ENCODE measurements at regions not wholly inside any gene's neighbourhood (a gene's known extent, or its start where the extent isn't known, plus 50 kb on each side); places are given as distances from the start of the nearest gene placed in this dataset.
A peak's percentile ranks its signal among the peaks of the same experiment; 100 is the strongest.

DNA sequence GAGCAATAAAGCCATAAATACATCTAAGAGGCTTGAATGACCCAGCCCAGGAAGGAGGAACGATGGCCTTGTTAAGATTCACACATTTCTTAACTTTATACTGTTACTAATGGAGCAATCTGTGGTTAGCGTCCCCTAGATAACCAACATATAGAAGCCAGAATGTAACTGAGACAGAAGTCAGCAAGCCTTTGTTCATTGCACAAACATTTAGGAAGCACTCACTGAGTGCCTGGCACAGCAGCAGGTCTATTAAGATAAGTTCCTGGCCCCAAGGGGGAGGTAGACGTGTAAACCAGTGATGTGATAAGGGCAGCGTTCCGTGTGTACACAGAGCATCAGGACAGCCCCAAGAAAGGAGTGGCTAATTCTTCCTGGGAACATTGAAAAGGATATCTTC is 63.6 kb upstream of the ATL2 start:
- WGBS (ENCODE audit: low lambda C conversion rate): 12% methylated on average over 5 of the region's 5 CpGs
- intact Hi-C loops (cut with micrococcal nuclease; ENCODE audit: unreplicated experiment): no loop called here
- CTCF ChIA-PET (ENCODE audit: low intra/inter-chr PET ratio, low total read pairs): no interaction called here

DNA sequence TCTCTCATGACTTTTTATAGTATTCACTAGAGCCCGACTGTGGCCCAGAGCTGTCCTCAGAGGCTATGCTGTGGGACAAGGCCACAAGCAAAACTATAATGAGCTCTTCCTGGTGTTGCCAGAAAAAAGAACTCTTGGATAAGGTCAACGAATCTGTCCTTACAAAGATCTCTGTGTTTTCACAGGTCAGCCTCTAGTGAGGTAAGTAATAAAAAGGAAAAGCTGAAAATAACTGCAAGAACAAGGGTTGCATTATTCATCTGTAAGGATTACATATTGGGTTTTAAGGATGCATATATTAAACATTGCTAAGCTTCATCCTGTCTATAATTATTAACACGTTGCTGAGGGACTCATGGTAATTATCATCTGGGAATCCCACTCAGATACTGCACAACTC is 62.8 kb upstream of the ATL2 start:
- ATAC-seq: no peak
- FAIRE-seq: no peak
- Histone ChIP-seq H3K9me3 (ENCODE audit: low read length) (no peaks in the 10 kb centered on the region), H3K4me2 (ENCODE audit: low read depth, low read length) (no peak overlapping the region), H3K79me2 (ENCODE audit: insufficient read depth, low read length) (no peaks in the 10 kb centered on the region), H3K27me3 (ENCODE audit: control insufficient read depth in 1 of 2, insufficient read depth in 2 of 2, low read length in 2 of 2) (peaks cover 0 to 19% of the 10 kb centered on the region in 2 experiments; a peak in 2 of 5 replicates), H3K4me3 (replicated peaks in 1 of 3; ENCODE audit: insufficient read depth in 1 of 3, low read depth in 2 of 3, low read length in 3 of 3) (no peak overlapping the region), H4K20me1 (ENCODE audit: insufficient read depth, low read length) (no peaks in the 10 kb centered on the region), H3K9ac (ENCODE audit: insufficient read depth, low read depth, low read length) (no peak overlapping the region), H3K36me3 (replicated peaks in 1 of 2; ENCODE audit: control insufficient read depth in 1 of 2, insufficient read depth in 2 of 2, low read length in 2 of 2) (no peaks in the 10 kb centered on the region), H3K27ac (ENCODE audit: extremely low read length, insufficient read depth, low read length) (no peak overlapping the region), H3K4me1 (ENCODE audit: insufficient read depth, low read length) (peaks cover 65% of the 10 kb centered on the region), H2AFZ (ENCODE audit: low read length) (no peak overlapping the region)
- BruUV-seq (replicated peaks): no TSS peak
- in situ Hi-C loops (cut with HindIII; ENCODE audit: extremely low pct_ligation_motif_present, low pct_unique_long_range_greater_than_20kb) (no loop called here), intact Hi-C loops (cut with micrococcal nuclease; ENCODE audit: unreplicated experiment) (no loop called here)
- WGBS (ENCODE audit: low lambda C conversion rate): 20% methylated on average over 3 of the region's 3 CpGs
- POLR2A ChIA-PET: no interaction called here
- CTCF ChIA-PET (ENCODE audit: low intra/inter-chr PET ratio, low total read pairs): no interaction called here
- no peak for DNase-seq (ENCODE audit: low spot score)
- no peak for TF ChIP-seq ZBTB10 (CRISPR knock-in tag; IDR thresholded peaks at IDR 0.05; ENCODE audit: borderline replicate concordance)
- TF ChIP-seq ZNF460 (CRISPR knock-in tag; IDR thresholded peaks at IDR 0.05; ENCODE audit: borderline replicate concordance): no peak
- TF ChIP-seq NFRKB (IDR thresholded peaks at IDR 0.05): no peak
- TF ChIP-seq THAP8 (CRISPR knock-in tag; IDR thresholded peaks at IDR 0.05; ENCODE audit: borderline replicate concordance): no peak
- no peak for TF ChIP-seq ZNF264 (CRISPR knock-in tag; IDR thresholded peaks at IDR 0.05)
- no peak for TF ChIP-seq ZNF549 (CRISPR knock-in tag; IDR thresholded peaks at IDR 0.05)

More for the DNA sequence above, 63.6 kb upstream of the ATL2 start:
- H3K27ac ChIP-seq (ENCODE audit: extremely low read length, insufficient read depth, low read length): no peak overlapping the region
- no peaks in the 10 kb centered on the region for H3K9me3 ChIP-seq (ENCODE audit: low read length)
- no peak overlapping the region for H3K4me3 ChIP-seq (replicated peaks in 1 of 3; ENCODE audit: insufficient read depth in 1 of 3, low read depth in 2 of 3, low read length in 3 of 3)
- FAIRE-seq: no peak
- peaks cover 0 to 19% of the 10 kb centered on the region in 2 experiments; a peak in 3 of 5 replicates for H3K27me3 ChIP-seq (ENCODE audit: control insufficient read depth in 1 of 2, insufficient read depth in 2 of 2, low read length in 2 of 2)
- BruUV-seq (replicated peaks): no TSS peak
- in situ Hi-C loops (cut with HindIII; ENCODE audit: extremely low pct_ligation_motif_present, low pct_unique_long_range_greater_than_20kb): no loop called here
- no peak for ATAC-seq
- no peaks in the 10 kb centered on the region for H3K36me3 ChIP-seq (replicated peaks in 1 of 2; ENCODE audit: control insufficient read depth in 1 of 2, insufficient read depth in 2 of 2, low read length in 2 of 2)
- DNase-seq (ENCODE audit: low spot score): no peak
- no peaks in the 10 kb centered on the region for H3K79me2 ChIP-seq (ENCODE audit: insufficient read depth, low read length)
- POLR2A ChIA-PET: no interaction called here
- H3K9ac ChIP-seq (ENCODE audit: insufficient read depth, low read depth, low read length): no peak overlapping the region
- H3K4me1 ChIP-seq (ENCODE audit: insufficient read depth, low read length): peaks cover 60% of the 10 kb centered on the region
- no peaks in the 10 kb centered on the region for H4K20me1 ChIP-seq (ENCODE audit: insufficient read depth, low read length)
- no peak overlapping the region for H2AFZ ChIP-seq (ENCODE audit: low read length)
- H3K4me2 ChIP-seq (ENCODE audit: low read depth, low read length): peak overlapping the region; percentile 8; the same call in 1 of the 2 replicates
- TF ChIP-seq CTCF (CRISPR knock-in tag; IDR thresholded peaks at IDR 0.05): 0 out of 2 replicates have a peak, but pooled peaks have one; percentile 11
- no peak for TF ChIP-seq ZEB1 (IDR thresholded peaks at IDR 0.05; ENCODE audit: insufficient replicate concordance, low read depth)
- no peak for TF ChIP-seq FOXA1 (IDR thresholded peaks at IDR 0.05)
- TF ChIP-seq FOXA1 (CRISPR knock-in tag; IDR thresholded peaks at IDR 0.05): peak; percentile 45; the same call in 1 of the 2 replicates
